Psoas muscle (tissue), 7 donors: ENCODE measurements at regions not wholly inside any gene's neighbourhood (a gene's known extent, or its start where the extent isn't known, plus 50 kb on each side); places are given as distances from the start of the nearest gene placed in this dataset.

Experiments used
- ATAC-seq, 4 donors: fragments of 200-7000 bp; cut with Tn5 transposase; one replicate each; pipeline ENCODE4 v1.9.1; 2020; ENCODE audit warnings: moderate library complexity in 3 of 4, mild to moderate bottlenecking in 2 of 4
- DNase-seq, 2 donors: peaks; one replicate each; pipeline ENCODE4 v3.0.0-alpha.2; 2020
- H3K27ac ChIP-seq: fragments of 200-600 bp; one replicate; pipeline ENCODE4 v1.8.0; 2022
- H3K27me3 ChIP-seq, 3 donors: fragments of 200-600 bp in 1 of 3; one replicate each; pipeline versions ENCODE4 v1.6.1 to v1.8.0; 2013 to 2022; ENCODE audit warnings: low read length in 2 of 3, mild to moderate bottlenecking in 2 of 3, moderate library complexity in 1 of 3; ENCODE audit not compliant: insufficient read depth in 3 of 3
- H3K36me3 ChIP-seq, 2 donors: fragments of 200-600 bp in 1 of 2; one replicate each; pipeline versions ENCODE4 v1.6.1 to v1.8.0; 2013 to 2022; ENCODE audit warnings: low read depth in 1 of 2, mild to moderate bottlenecking in 1 of 2, moderate library complexity in 1 of 2; ENCODE audit not compliant: insufficient read depth in 1 of 2
- H3K4me1 ChIP-seq: fragments of 200-600 bp; one replicate; pipeline ENCODE4 v1.8.0; 2022
- H3K4me3 ChIP-seq: fragments of 200-600 bp; one replicate; pipeline ENCODE4 v1.8.0; 2022; ENCODE audit warnings: mild to moderate bottlenecking
- H3K9me3 ChIP-seq: fragments of 200-600 bp; one replicate; pipeline ENCODE4 v1.8.0; 2022
- WGBS, 3 donors: extraction: QIAGEN DNeasy Blood & Tissue Kit; methylation state at CpG; one replicate each; pipeline versions ENCODE4 v1.1.6 to v1.1.7; 2013; 5-methylcytosine and 5-hydroxymethylcytosine counted together
- intact Hi-C, 2 donors: fragments of 100-400 bp; cut with DNase I; formaldehyde crosslinking; loops; one replicate each; pipeline versions ENCODE4 v1.11.0 to v1.14.2; 2022
- TF ChIP-seq, protein P1 (sequence below): fragments of 200-600 bp; IDR thresholded peaks from one replicate; pipeline ENCODE4 v1.8.0; 2022; ENCODE audit warnings: antibody characterized with exemption
- donor health status: healthy with polysubstance abuse.
- donor health status: DM: no; HTN: no; CAD: no; lungs with moderate emphysema.
- donor health status: Bipolar disorder and iron deficiency.
- donor health status: healthy.
- donor health status: DM: yes; HTN: yes; CAD: no.
- donor health status: DM: no; HTN: no; CAD: no.
- donor health status: DM: yes; HTN: yes; CAD: no.

- Histone ChIP-seq H3K9me3 (no peaks in the 10 kb centered on the region), H3K27me3 (no peaks in the 10 kb centered on the region), H3K4me1 (no peaks in the 10 kb centered on the region), H3K27ac (no peak overlapping the region), H3K36me3 (no peaks in the 10 kb centered on the region), H3K4me3 (no peak overlapping the region)
- intact Hi-C loops, result loop anchor here in 1 of 2 donors (10.0 kb wide), 1 partner anchor 63 kb away; no protein-coding TSS in a partner anchor
- TF ChIP-seq, protein P1, sequence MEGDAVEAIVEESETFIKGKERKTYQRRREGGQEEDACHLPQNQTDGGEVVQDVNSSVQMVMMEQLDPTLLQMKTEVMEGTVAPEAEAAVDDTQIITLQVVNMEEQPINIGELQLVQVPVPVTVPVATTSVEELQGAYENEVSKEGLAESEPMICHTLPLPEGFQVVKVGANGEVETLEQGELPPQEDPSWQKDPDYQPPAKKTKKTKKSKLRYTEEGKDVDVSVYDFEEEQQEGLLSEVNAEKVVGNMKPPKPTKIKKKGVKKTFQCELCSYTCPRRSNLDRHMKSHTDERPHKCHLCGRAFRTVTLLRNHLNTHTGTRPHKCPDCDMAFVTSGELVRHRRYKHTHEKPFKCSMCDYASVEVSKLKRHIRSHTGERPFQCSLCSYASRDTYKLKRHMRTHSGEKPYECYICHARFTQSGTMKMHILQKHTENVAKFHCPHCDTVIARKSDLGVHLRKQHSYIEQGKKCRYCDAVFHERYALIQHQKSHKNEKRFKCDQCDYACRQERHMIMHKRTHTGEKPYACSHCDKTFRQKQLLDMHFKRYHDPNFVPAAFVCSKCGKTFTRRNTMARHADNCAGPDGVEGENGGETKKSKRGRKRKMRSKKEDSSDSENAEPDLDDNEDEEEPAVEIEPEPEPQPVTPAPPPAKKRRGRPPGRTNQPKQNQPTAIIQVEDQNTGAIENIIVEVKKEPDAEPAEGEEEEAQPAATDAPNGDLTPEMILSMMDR, result no peak
- ATAC-seq (no peak), DNase-seq (no peak)
- WGBS, 3 donors, result 34 to 68% (median 50%) methylated on average over 1 of the region's 1 CpG
Measured at GRCh38 chrX:124231451-124231759, 101.1 kb upstream of the TEX13D start.

- 52 to 77% (median 65%) methylated on average over 3 of the region's 3 CpGs for WGBS, 3 donors
- Histone ChIP-seq H3K27ac (no peak overlapping the region), H3K4me1 (no peaks in the 10 kb centered on the region), H3K36me3 (no peaks in the 10 kb centered on the region), H3K4me3 (no peak overlapping the region), H3K9me3 (no peaks in the 10 kb centered on the region), H3K27me3 (no peaks in the 10 kb centered on the region)
- intact Hi-C loops, result loop anchor here in 1 of 2 donors (10.0 kb wide), 1 partner anchor 62 kb away; no protein-coding TSS in a partner anchor
- TF ChIP-seq, protein P1, result no peak
- ATAC-seq (no peak), DNase-seq (no peak)
Measured at GRCh38 chrX:124232523-124233201, 99.8 kb upstream of the TEX13D start.

DNA sequence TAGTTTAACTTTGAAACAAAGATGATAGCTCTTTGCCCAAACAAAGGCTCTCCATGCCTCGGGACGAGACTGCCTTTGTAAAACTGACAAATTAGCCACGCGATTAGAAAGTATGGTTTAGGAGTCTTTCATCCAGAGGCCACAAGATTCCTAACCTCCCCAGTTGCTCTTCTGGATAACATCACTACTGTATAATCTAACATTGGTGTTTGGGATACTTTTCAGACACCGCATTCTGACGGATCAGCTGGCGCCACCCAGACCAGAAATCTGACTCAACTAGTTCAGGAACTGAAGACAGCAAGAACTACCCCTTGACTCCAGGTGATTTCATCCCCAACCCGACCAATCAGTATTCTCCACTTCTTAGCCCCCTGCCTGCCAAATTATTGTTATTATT is 98.1 kb upstream of the TEX13D start:
- Histone ChIP-seq H3K36me3 (no peaks in the 10 kb centered on the region), H3K9me3 (no peaks in the 10 kb centered on the region), H3K27ac (no peak overlapping the region), H3K4me1 (no peaks in the 10 kb centered on the region), H3K27me3 (peaks cover 0 to 2% (median 0%) of the 10 kb centered on the region in 3 donors), H3K4me3 (no peak overlapping the region)
- intact Hi-C loops, result loop anchor here in 1 of 2 donors (10.0 kb wide), 1 partner anchor 60 kb away; no protein-coding TSS in a partner anchor
- DNase-seq, result no peak
- TF ChIP-seq, protein P1, result no peak
- no peak for ATAC-seq
- 80 to 94% (median 91%) methylated on average over 8 of the region's 8 CpGs for WGBS, 3 donors

DNA sequence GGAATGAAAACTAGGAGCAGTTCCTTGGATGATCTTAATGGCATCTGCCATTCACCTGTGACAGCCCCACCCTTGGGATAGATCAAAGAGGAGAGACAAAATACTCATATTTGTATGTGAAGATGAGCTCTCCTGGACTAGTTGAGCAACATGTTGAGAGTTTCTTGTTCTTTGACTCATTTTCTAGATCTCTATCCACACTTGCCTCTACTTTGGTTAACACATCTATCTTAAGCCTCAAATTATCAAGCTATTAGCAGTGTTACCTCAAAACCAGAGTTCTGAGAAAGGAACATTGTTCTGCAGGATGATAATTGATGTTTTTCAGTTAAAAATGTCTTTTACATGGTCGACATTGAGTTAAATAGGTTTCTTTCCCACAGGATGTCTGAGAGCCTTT is 94.2 kb upstream of the TEX13D start:
- no peaks in the 10 kb centered on the region for H3K36me3 ChIP-seq
- TF ChIP-seq, protein P1, result no peak
- H3K27ac ChIP-seq, result no peak overlapping the region
- no peaks in the 10 kb centered on the region for H3K9me3 ChIP-seq
- intact Hi-C loops, result loop anchor here in 1 of 2 donors (10.0 kb wide), 1 partner anchor 57 kb away; no protein-coding TSS in a partner anchor
- 35 to 87% (median 73%) methylated on average over 1 of the region's 1 CpG for WGBS, 3 donors
- no peaks in the 10 kb centered on the region for H3K4me1 ChIP-seq
- DNase-seq (no peak), ATAC-seq (no peak)
- no peak overlapping the region for H3K4me3 ChIP-seq
- peaks cover 0 to 13% (median 0%) of the 10 kb centered on the region in 3 donors for H3K27me3 ChIP-seq
